GM18526 (cell line): ENCODE measurements at regions not wholly inside any gene's neighbourhood (a gene's known extent, or its start where the extent isn't known, plus 50 kb on each side); places are given as distances from the start of the nearest gene placed in this dataset.

ENCODE experiments used
- POLR2A ChIP-seq: IDR thresholded peaks from 3 replicates; pipeline ENCODE4 v1.6.1; 2011; ENCODE audit not compliant: insufficient read length; ENCODE audit errors: extremely low read depth

GRCh38 chr7:112873831-112874553 lies 83.8 kb upstream of the TMEM168 start:
- no peak for TF ChIP-seq POLR2A

GRCh38 chr7:112869111-112869774 lies 79.0 kb upstream of the TMEM168 start:
- TF ChIP-seq POLR2A, result no peak

- no peak for TF ChIP-seq POLR2A
Measured at GRCh38 chr7:112868609-112869008, 78.4 kb upstream of the TMEM168 start.

GRCh38 chr7:112866424-112866823 lies 76.2 kb upstream of the TMEM168 start:
- no peak for TF ChIP-seq POLR2A

GRCh38 chr7:112864380-112864779 lies 74.2 kb upstream of the TMEM168 start:
- no peak for TF ChIP-seq POLR2A

- TF ChIP-seq POLR2A, result no peak
Measured at GRCh38 chr7:112858838-112859237, 68.6 kb upstream of the TMEM168 start.

- TF ChIP-seq POLR2A, result no peak
Measured at GRCh38 chr7:112855227-112855626, 65.0 kb upstream of the TMEM168 start.

- TF ChIP-seq POLR2A, result no peak
Measured at GRCh38 chr7:112854169-112854568, 64.0 kb upstream of the TMEM168 start.

- no peak for TF ChIP-seq POLR2A
Measured at GRCh38 chr7:112853422-112853821, 63.2 kb upstream of the TMEM168 start.

- TF ChIP-seq POLR2A, result no peak
Measured at GRCh38 chr7:112843151-112843550, 53.0 kb upstream of the TMEM168 start.
